HEK293 (cell line): ENCODE measurements at regions not wholly inside any gene's neighbourhood (a gene's known extent, or its start where the extent isn't known, plus 50 kb on each side); places are given as distances from the start of the nearest gene placed in this dataset.

Experiments used
- CTCF ChIA-PET: fragments of 350-600 bp; formaldehyde crosslinking; extraction: SDS; loops from one replicate; lab custom pipeline; 2021; ENCODE audit warnings: antibody characterized with exemption; lab: Yijun Ruan, JAX
- POLR2A ChIA-PET: fragments of 300-600 bp; formaldehyde crosslinking; extraction: SDS; loops from one replicate; lab custom pipeline; 2020; ENCODE audit warnings: antibody characterized with exemption, inconsistent platforms; lab: Yijun Ruan, JAX
- H3K27ac ChIP-seq: fragments of 200-500 bp; sonication (Bioruptor generic); 2 replicates; pipeline ENCODE4 v1.5.1; 2014; ENCODE audit warnings: low read depth, low read length, control low read depth, inconsistent platforms; ENCODE audit errors: extremely low read depth
- H3K36me3 ChIP-seq, 2 experiments: fragments of 200-500 bp in 1 of 2; sonication (Bioruptor generic) in 1 of 2; 1 replicate in 1 of 2; 2 replicates in 1 of 2; pipeline ENCODE4 v1.5.1; 2014 to 2017; ENCODE audit warnings: inconsistent platforms in 2 of 2, low read length in 2 of 2; ENCODE audit not compliant: control insufficient read depth in 2 of 2, insufficient read depth in 1 of 2
- H3K4me1 ChIP-seq: fragments of 200-500 bp; sonication (Bioruptor generic); 2 replicates; pipeline ENCODE4 v1.5.1; 2014; ENCODE audit warnings: mild to moderate bottlenecking, low read length, inconsistent platforms; ENCODE audit not compliant: control insufficient read depth, insufficient read depth
- H3K4me3 ChIP-seq: 2 replicates; pipeline ENCODE4 v1.5.1; 2011; ENCODE audit warnings: low read depth, mild to moderate bottlenecking, control low read depth, low read length, moderate library complexity
- H3K9me3 ChIP-seq: fragments of 200-500 bp; sonication (Bioruptor generic); 2 replicates; pipeline ENCODE4 v1.5.1; 2014; ENCODE audit warnings: low read depth, low read length, inconsistent platforms; ENCODE audit not compliant: control insufficient read depth, insufficient read depth
- EGR2 ChIP-seq: fragments of 450-650 bp; formaldehyde crosslinking; IDR thresholded peaks from 2 replicates; pipeline ENCODE4 v1.5.1; 2016; ENCODE audit warnings: low read depth, missing biosample characterization, missing genetic modification characterization
- GLI2 ChIP-seq: fragments of 450-650 bp; formaldehyde crosslinking; IDR thresholded peaks from 2 replicates; pipeline ENCODE4; 2017; ENCODE audit warnings: missing biosample characterization, missing genetic modification characterization, low read depth, borderline replicate concordance
- RBAK ChIP-seq: fragments of 450-650 bp; formaldehyde crosslinking; IDR thresholded peaks from 2 replicates; pipeline ENCODE4 v1.5.1; 2016; ENCODE audit warnings: missing biosample characterization, missing genetic modification characterization
- SETDB1 ChIP-seq: IDR thresholded peaks from one replicate; pipeline ENCODE4 v1.6.1; 2017; ENCODE audit warnings: mild to moderate bottlenecking, low read length, moderate library complexity, mixed read lengths; ENCODE audit not compliant: insufficient read length
- SP3 ChIP-seq: fragments of 450-650 bp; formaldehyde crosslinking; IDR thresholded peaks from 2 replicates; pipeline ENCODE4 v1.5.1; 2016; ENCODE audit warnings: missing biosample characterization, missing genetic modification characterization
- YY1 ChIP-seq: fragments of 450-650 bp; formaldehyde crosslinking; IDR thresholded peaks from 2 replicates; pipeline ENCODE4 v1.5.1; 2018; ENCODE audit warnings: missing biosample characterization, missing genetic modification characterization
- ZBTB7A ChIP-seq: fragments of 450-650 bp; formaldehyde crosslinking; IDR thresholded peaks from 2 replicates; pipeline ENCODE4 v1.5.1; 2016; ENCODE audit warnings: low read depth, missing biosample characterization, missing genetic modification characterization
- ZFP69B ChIP-seq: fragments of 450-650 bp; formaldehyde crosslinking; IDR thresholded peaks from 2 replicates; pipeline ENCODE4 v1.5.1; 2016; ENCODE audit warnings: missing biosample characterization, missing genetic modification characterization
- ZNF132 ChIP-seq: fragments of 450-650 bp; formaldehyde crosslinking; IDR thresholded peaks from 2 replicates; pipeline ENCODE4 v1.5.1; 2017; ENCODE audit warnings: missing biosample characterization, missing genetic modification characterization, borderline replicate concordance
- ZNF223 ChIP-seq: fragments of 450-650 bp; formaldehyde crosslinking; IDR thresholded peaks from 2 replicates; pipeline ENCODE4 v1.5.1; 2016; ENCODE audit warnings: missing biosample characterization, missing genetic modification characterization
- ZNF23 ChIP-seq: fragments of 450-650 bp; formaldehyde crosslinking; IDR thresholded peaks from 2 replicates; pipeline ENCODE4 v1.5.1; 2016; ENCODE audit warnings: missing biosample characterization, missing genetic modification characterization, borderline replicate concordance
- ZNF292 ChIP-seq: fragments of 450-650 bp; formaldehyde crosslinking; IDR thresholded peaks from 2 replicates; pipeline ENCODE4 v1.5.1; 2016; ENCODE audit warnings: low read depth, missing biosample characterization, missing genetic modification characterization, borderline replicate concordance
- ZNF341 ChIP-seq: fragments of 450-650 bp; formaldehyde crosslinking; IDR thresholded peaks from 2 replicates; pipeline ENCODE4; 2016; ENCODE audit warnings: low read depth, missing biosample characterization, missing genetic modification characterization
- ZNF416 ChIP-seq: fragments of 450-650 bp; formaldehyde crosslinking; IDR thresholded peaks from 2 replicates; pipeline ENCODE4 v1.5.1; 2016; ENCODE audit warnings: missing biosample characterization, missing genetic modification characterization
- ZNF561 ChIP-seq: fragments of 450-650 bp; IDR thresholded peaks from 2 replicates; pipeline ENCODE4 v1.5.1; 2018; ENCODE audit warnings: missing biosample characterization, missing genetic modification characterization, borderline replicate concordance
- ZNF610 ChIP-seq: fragments of 450-650 bp; formaldehyde crosslinking; IDR thresholded peaks from 2 replicates; pipeline ENCODE4 v1.5.1; 2016; ENCODE audit warnings: missing biosample characterization, missing genetic modification characterization, borderline replicate concordance
- ZNF660 ChIP-seq: fragments of 450-650 bp; IDR thresholded peaks from 2 replicates; pipeline ENCODE4 v1.5.1; 2018; ENCODE audit warnings: missing biosample characterization, mild to moderate bottlenecking, missing genetic modification characterization
- ZNF76 ChIP-seq: fragments of 450-650 bp; formaldehyde crosslinking; IDR thresholded peaks from 2 replicates; pipeline ENCODE4; 2016; ENCODE audit warnings: low read depth, missing biosample characterization, missing genetic modification characterization, borderline replicate concordance
- ZNF830 ChIP-seq: fragments of 450-650 bp; IDR thresholded peaks from 2 replicates; pipeline ENCODE4 v1.5.0; 2018; ENCODE audit warnings: missing biosample characterization, missing genetic modification characterization, low read depth, mild to moderate bottlenecking, moderate library complexity
- TF ChIP-seq, protein P1 (sequence below): fragments of 450-650 bp; formaldehyde crosslinking; IDR thresholded peaks from 2 replicates; pipeline ENCODE4 v1.5.1; 2017; ENCODE audit warnings: missing biosample characterization, missing genetic modification characterization
- TF ChIP-seq, protein P2 (sequence below): fragments of 450-650 bp; formaldehyde crosslinking; IDR thresholded peaks from 2 replicates; pipeline ENCODE4 v1.5.1; 2016; ENCODE audit warnings: missing biosample characterization, missing genetic modification characterization
- TF ChIP-seq, protein P3 (sequence below): fragments of 450-650 bp; formaldehyde crosslinking; IDR thresholded peaks from 2 replicates; pipeline ENCODE4 v1.5.1; 2017; ENCODE audit warnings: missing biosample characterization, missing genetic modification characterization
- TF ChIP-seq, protein P4 (sequence below): fragments of 450-650 bp; formaldehyde crosslinking; IDR thresholded peaks from 2 replicates; pipeline ENCODE4 v1.5.1; 2016; ENCODE audit warnings: missing biosample characterization, missing genetic modification characterization
- TF ChIP-seq, protein P5 (sequence below): fragments of 450-650 bp; formaldehyde crosslinking; IDR thresholded peaks from 2 replicates; pipeline ENCODE4 v1.5.1; 2017; ENCODE audit warnings: missing biosample characterization, missing genetic modification characterization

DNA sequence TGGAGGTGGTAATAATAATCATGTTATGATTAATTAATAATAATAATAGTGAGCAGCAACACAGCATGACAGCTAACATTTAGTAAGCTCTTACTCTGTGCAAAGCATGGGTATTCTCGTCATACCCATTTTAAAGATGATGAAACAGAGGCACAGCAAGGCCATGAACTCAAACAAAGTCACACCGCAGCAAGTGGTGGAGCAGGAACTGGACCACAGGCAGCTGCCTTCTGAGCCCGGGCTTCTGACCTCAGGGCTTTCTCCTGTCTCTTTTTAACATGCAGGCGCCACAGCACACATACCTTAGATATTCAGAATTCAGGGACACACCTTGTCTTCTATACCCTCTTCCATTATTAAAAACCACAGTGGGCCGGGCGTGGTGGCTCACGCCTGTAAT lies 50.7 kb upstream of the SPATA12 start:
- TF ChIP-seq ZNF132, result no peak
- TF ChIP-seq EGR2, result no peak
- no peak for TF ChIP-seq RBAK
- TF ChIP-seq ZNF830 (tag by site-specific recombination), result no peak
- no peak for TF ChIP-seq ZNF292 (tag by site-specific recombination)
- TF ChIP-seq ZNF223, result no peak
- no peak for TF ChIP-seq ZFP69B (tag by site-specific recombination)
- TF ChIP-seq, protein P1, sequence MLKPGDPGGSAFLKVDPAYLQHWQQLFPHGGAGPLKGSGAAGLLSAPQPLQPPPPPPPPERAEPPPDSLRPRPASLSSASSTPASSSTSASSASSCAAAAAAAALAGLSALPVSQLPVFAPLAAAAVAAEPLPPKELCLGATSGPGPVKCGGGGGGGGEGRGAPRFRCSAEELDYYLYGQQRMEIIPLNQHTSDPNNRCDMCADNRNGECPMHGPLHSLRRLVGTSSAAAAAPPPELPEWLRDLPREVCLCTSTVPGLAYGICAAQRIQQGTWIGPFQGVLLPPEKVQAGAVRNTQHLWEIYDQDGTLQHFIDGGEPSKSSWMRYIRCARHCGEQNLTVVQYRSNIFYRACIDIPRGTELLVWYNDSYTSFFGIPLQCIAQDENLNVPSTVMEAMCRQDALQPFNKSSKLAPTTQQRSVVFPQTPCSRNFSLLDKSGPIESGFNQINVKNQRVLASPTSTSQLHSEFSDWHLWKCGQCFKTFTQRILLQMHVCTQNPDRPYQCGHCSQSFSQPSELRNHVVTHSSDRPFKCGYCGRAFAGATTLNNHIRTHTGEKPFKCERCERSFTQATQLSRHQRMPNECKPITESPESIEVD (tag by site-specific recombination), result no peak
- no peak for TF ChIP-seq SP3 (tag by site-specific recombination)
- no peak for TF ChIP-seq GLI2
- no peaks in the 10 kb centered on the region for H3K36me3 ChIP-seq
- no peak overlapping the region for H3K27ac ChIP-seq
- no peak overlapping the region for H3K4me3 ChIP-seq
- ChIA-PET POLR2A (no interaction called here), CTCF (interaction anchor here (0.7 to 6.7 kb wide), 3 partner anchors 13 to 226 kb away, joined by 3 to 40 read pairs (median 3); no protein-coding TSS in a partner anchor)
- H3K4me1 ChIP-seq, result peaks cover 4% of the 10 kb centered on the region; the same call in 1 of the 2 replicates
- H3K9me3 ChIP-seq, result no peaks in the 10 kb centered on the region

DNA sequence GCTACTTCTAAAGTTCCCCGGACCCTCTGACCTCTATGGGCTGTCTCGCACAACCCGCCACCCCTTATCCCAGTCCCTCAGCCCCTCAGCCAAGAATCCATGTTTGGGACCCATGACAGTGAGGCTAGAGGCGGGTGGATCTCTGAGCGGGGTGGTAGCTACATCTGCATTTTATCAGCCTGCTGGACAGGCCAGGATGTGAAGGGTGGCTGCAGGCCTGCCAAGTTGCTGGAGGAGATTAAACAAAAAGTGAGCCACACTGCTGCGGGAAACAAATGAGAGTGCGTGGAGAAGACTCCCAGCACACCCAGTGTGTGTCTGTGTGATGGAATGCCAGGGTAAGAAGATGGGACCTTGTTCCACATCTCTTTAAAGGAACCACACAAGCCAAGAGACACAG lies 51.1 kb upstream of the SPATA12 start:
- CTCF ChIA-PET, result interaction anchor here (0.7 to 6.7 kb wide), 3 partner anchors 11 to 123 kb away, joined by 3 to 40 read pairs (median 4); no protein-coding TSS in a partner anchor
- Histone ChIP-seq H3K9me3 (no peaks in the 10 kb centered on the region), H3K4me3 (no peak overlapping the region), H3K4me1 (peaks cover 4% of the 10 kb centered on the region; the same call in 1 of the 2 replicates), H3K27ac (no peak overlapping the region), H3K36me3 (no peaks in the 10 kb centered on the region)
- POLR2A ChIA-PET, result no interaction called here
- TF ChIP-seq, protein P2, sequence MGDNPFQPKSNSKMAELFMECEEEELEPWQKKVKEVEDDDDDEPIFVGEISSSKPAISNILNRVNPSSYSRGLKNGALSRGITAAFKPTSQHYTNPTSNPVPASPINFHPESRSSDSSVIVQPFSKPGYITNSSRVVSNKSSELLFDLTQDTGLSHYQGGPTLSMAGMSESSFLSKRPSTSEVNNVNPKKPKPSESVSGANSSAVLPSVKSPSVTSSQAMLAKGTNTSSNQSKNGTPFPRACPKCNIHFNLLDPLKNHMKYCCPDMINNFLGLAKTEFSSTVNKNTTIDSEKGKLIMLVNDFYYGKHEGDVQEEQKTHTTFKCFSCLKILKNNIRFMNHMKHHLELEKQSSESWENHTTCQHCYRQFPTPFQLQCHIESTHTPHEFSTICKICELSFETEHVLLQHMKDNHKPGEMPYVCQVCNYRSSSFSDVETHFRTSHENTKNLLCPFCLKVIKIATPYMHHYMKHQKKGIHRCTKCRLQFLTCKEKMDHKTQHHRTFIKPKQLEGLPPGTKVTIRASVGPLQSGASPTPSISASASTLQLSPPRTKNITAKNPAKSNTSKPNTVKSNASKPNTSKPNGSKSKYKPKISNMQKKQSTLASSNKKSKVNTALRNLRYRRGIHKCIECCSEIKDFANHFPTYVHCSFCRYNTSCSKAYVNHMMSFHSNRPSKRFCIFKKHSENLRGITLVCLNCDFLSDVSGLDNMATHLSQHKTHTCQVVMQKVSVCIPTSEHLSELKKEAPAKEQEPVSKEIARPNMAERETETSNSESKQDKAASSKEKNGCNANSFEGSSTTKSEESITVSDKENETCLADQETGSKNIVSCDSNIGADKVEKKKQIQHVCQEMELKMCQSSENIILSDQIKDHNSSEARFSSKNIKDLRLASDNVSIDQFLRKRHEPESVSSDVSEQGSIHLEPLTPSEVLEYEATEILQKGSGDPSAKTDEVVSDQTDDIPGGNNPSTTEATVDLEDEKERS (tag by site-specific recombination), result no peak
- TF ChIP-seq ZNF660 (tag by site-specific recombination), result no peak
- TF ChIP-seq ZNF341 (tag by site-specific recombination), result no peak
- TF ChIP-seq YY1, result no peak
- no peak for TF ChIP-seq SETDB1
- TF ChIP-seq ZNF561 (tag by site-specific recombination), result no peak
- no peak for TF ChIP-seq ZNF23 (tag by site-specific recombination)
- TF ChIP-seq ZNF416 (tag by site-specific recombination), result no peak
- no peak for TF ChIP-seq ZNF610
- TF ChIP-seq, protein P3, sequence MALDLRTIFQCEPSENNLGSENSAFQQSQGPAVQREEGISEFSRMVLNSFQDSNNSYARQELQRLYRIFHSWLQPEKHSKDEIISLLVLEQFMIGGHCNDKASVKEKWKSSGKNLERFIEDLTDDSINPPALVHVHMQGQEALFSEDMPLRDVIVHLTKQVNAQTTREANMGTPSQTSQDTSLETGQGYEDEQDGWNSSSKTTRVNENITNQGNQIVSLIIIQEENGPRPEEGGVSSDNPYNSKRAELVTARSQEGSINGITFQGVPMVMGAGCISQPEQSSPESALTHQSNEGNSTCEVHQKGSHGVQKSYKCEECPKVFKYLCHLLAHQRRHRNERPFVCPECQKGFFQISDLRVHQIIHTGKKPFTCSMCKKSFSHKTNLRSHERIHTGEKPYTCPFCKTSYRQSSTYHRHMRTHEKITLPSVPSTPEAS (tag by site-specific recombination), result no peak
- no peak for TF ChIP-seq ZBTB7A
- TF ChIP-seq, protein P4, sequence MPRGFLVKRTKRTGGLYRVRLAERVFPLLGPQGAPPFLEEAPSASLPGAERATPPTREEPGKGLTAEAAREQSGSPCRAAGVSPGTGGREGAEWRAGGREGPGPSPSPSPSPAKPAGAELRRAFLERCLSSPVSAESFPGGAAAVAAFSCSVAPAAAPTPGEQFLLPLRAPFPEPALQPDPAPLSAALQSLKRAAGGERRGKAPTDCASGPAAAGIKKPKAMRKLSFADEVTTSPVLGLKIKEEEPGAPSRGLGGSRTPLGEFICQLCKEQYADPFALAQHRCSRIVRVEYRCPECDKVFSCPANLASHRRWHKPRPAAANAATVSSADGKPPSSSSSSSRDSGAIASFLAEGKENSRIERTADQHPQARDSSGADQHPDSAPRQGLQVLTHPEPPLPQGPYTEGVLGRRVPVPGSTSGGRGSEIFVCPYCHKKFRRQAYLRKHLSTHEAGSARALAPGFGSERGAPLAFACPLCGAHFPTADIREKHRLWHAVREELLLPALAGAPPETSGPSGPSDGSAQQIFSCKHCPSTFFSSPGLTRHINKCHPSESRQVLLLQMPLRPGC, result no peak
- TF ChIP-seq, protein P5, sequence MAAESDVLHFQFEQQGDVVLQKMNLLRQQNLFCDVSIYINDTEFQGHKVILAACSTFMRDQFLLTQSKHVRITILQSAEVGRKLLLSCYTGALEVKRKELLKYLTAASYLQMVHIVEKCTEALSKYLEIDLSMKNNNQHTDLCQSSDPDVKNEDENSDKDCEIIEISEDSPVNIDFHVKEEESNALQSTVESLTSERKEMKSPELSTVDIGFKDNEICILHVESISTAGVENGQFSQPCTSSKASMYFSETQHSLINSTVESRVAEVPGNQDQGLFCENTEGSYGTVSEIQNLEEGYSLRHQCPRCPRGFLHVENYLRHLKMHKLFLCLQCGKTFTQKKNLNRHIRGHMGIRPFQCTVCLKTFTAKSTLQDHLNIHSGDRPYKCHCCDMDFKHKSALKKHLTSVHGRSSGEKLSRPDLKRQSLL (tag by site-specific recombination), result no peak
- no peak for TF ChIP-seq ZNF76 (tag by site-specific recombination)
